ENCODE measurements at regions not wholly inside any gene's neighbourhood (a gene's known extent, or its start where the extent isn't known, plus 50 kb on each side); places are given as distances from the start of the nearest gene placed in this dataset.

DNA sequence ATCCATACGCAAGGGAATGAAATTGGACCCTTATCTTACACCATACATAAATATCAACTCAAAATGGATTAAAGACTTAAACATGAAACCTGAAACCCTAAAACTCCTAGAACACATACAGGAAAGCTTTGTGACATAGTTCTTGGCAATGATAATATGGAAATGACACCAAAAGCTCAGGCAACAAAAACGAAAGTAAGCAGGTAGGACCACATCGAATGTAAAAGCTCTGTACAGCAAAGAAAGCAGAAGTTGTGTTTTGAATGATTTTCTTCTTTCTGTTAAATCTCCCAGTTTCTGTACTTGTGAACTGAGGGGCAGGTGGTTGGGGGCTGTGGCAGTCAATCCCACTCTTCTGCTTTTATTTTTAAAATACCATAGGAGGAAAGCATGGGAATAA is 368.4 kb upstream of the PODXL start:
- TF ChIP-seq ZNF384 (IDR thresholded peaks at IDR 0.05) (no peak), SP1 (IDR thresholded peaks at IDR 0.05) (no peak), BHLHE40 (IDR thresholded peaks at IDR 0.05; ENCODE audit: borderline replicate concordance) (no peak), NFRKB (IDR thresholded peaks at IDR 0.05) (no peak), FOXA1 (IDR thresholded peaks at IDR 0.05) (no peak), SUZ12 (IDR thresholded peaks at IDR 0.05) (no peak), L3MBTL2 (conservative IDR thresholded peaks at IDR 0.05) (no peak), FOXM1 (IDR thresholded peaks at IDR 0.05; ENCODE audit: borderline replicate concordance) (no peak), ELF4 (IDR thresholded peaks at IDR 0.05) (no peak), CTBP1 (IDR thresholded peaks at IDR 0.05; ENCODE audit: borderline replicate concordance) (no peak)
